HepG2 (cell line): ENCODE measurements at regions not wholly inside any gene's neighbourhood (a gene's known extent, or its start where the extent isn't known, plus 50 kb on each side); places are given as distances from the start of the nearest gene placed in this dataset.

ENCODE experiments used
- ATAC-seq: fragments of 200-7000 bp; cut with Tn5 transposase; 3 replicates; pipeline ENCODE4 v1.9.1; 2020; ENCODE audit warnings: mild to moderate bottlenecking, moderate library complexity
- BruUV-seq: library from RNA; stranded (reverse); fragments of 400-500 nt; replicated peaks from 2 replicates; lab custom pipeline; 2021; lab: Mats Ljungman, UMichigan
- CTCF ChIA-PET: fragments of 300-600 bp; formaldehyde crosslinking; extraction: SDS; loops from one replicate; lab custom pipeline; 2021; ENCODE audit warnings: low total read pairs, inconsistent platforms, low intra/inter-chr PET ratio; lab: Yijun Ruan, JAX
- POLR2A ChIA-PET: fragments of 350-600 bp; sonication (Branson Sonifier 250); formaldehyde crosslinking; loops from one replicate; lab custom pipeline; 2020; ENCODE audit warnings: antibody characterized with exemption, inconsistent platforms; lab: Yijun Ruan, JAX
- DNase-seq: peaks from one replicate; pipeline ENCODE4 v3.0.0-alpha.2; 2015; ENCODE audit warnings: low spot score
- FAIRE-seq: peaks from 3 replicates; lab custom pipeline; 2011; peaks lifted over from hg19 to GRCh38; lab: Jason Lieb, UNC
- H2AFZ ChIP-seq: one replicate; pipeline ENCODE4 v1.6.1; 2011; ENCODE audit warnings: low read length, inconsistent platforms
- H3K27ac ChIP-seq: fragments of 300-600 bp; 3 replicates; pipeline ENCODE4 v1.8.0; 2011; ENCODE audit warnings: mixed run types, mild to moderate bottlenecking, mixed read lengths, low read length, inconsistent platforms; ENCODE audit not compliant: insufficient read depth; ENCODE audit errors: extremely low read length
- H3K27me3 ChIP-seq, 2 experiments: fragments of 200-600 bp in 1 of 2; 2 replicates in 1 of 2; 3 replicates in 1 of 2; pipeline versions ENCODE4 v1.6.0 to v1.8.0; 2011; ENCODE audit warnings: low read length in 2 of 2, mild to moderate bottlenecking in 2 of 2, moderate library complexity in 2 of 2, inconsistent platforms in 1 of 2; ENCODE audit not compliant: insufficient read depth in 2 of 2, control insufficient read depth in 1 of 2
- H3K36me3 ChIP-seq, 2 experiments: fragments of 200-600 bp in 1 of 2; replicated peaks in 1 of 2; 2 replicates in 1 of 2; 3 replicates in 1 of 2; pipeline versions ENCODE4 v1.5.1 to v1.8.0; 2011; ENCODE audit warnings: low read length in 2 of 2, inconsistent platforms in 1 of 2; ENCODE audit not compliant: insufficient read depth in 2 of 2, control insufficient read depth in 1 of 2
- H3K4me1 ChIP-seq: 2 replicates; pipeline ENCODE4 v1.5.1; 2012; ENCODE audit warnings: low read length, inconsistent platforms; ENCODE audit not compliant: insufficient read depth
- H3K4me2 ChIP-seq: 2 replicates; pipeline ENCODE4 v1.6.0; 2011; ENCODE audit warnings: low read depth, low read length, inconsistent platforms
- H3K4me3 ChIP-seq, 3 experiments: fragments of 200-600 bp in 1 of 3; sonication (generic), shearing (Covaris generic) in 1 of 3; replicated peaks in 1 of 3; 2 replicates each; pipeline ENCODE4 v1.5.1; 2011 to 2016; ENCODE audit warnings: low read length in 3 of 3, inconsistent platforms in 2 of 3, low read depth in 2 of 3, mild to moderate bottlenecking in 2 of 3, control low read depth in 1 of 3, mixed read lengths in 1 of 3; ENCODE audit not compliant: insufficient read depth in 1 of 3
- H3K79me2 ChIP-seq: one replicate; pipeline ENCODE4 v1.6.1; 2011; ENCODE audit warnings: low read length, inconsistent platforms; ENCODE audit not compliant: insufficient read depth
- H3K9ac ChIP-seq: 2 replicates; pipeline ENCODE4 v1.6.0; 2011; ENCODE audit warnings: mild to moderate bottlenecking, low read depth, low read length, inconsistent platforms; ENCODE audit not compliant: insufficient read depth
- H3K9me3 ChIP-seq: 2 replicates; pipeline ENCODE4 v1.5.1; 2012; ENCODE audit warnings: mild to moderate bottlenecking, low read length
- H4K20me1 ChIP-seq: 2 replicates; pipeline ENCODE4 v1.6.0; 2011; ENCODE audit warnings: inconsistent platforms, mild to moderate bottlenecking, low read length, moderate library complexity; ENCODE audit not compliant: insufficient read depth
- ADNP ChIP-seq: sonication (generic); formaldehyde crosslinking; IDR thresholded peaks from 2 replicates; pipeline ENCODE4 v1.4.0; 2020; ENCODE audit warnings: missing genetic modification reagents
- FOXA3 ChIP-seq: IDR thresholded peaks from 2 replicates; pipeline ENCODE4 v1.6.1; 2016; ENCODE audit warnings: missing genetic modification reagents, missing compliant biosample characterization
- FOXP4 ChIP-seq: sonication (generic); formaldehyde crosslinking; IDR thresholded peaks from 2 replicates; pipeline ENCODE4 v1.4.0; 2020; ENCODE audit warnings: missing genetic modification reagents
- NFIC ChIP-seq: IDR thresholded peaks from 2 replicates; pipeline ENCODE4 v1.6.1; 2012; ENCODE audit warnings: mild to moderate bottlenecking, low read length, inconsistent platforms
- NR0B2 ChIP-seq: sonication (generic); formaldehyde crosslinking; IDR thresholded peaks from 2 replicates; pipeline ENCODE4 v1.4.0; 2020; ENCODE audit warnings: mild to moderate bottlenecking, missing genetic modification reagents
- PHF20 ChIP-seq: sonication (generic); formaldehyde crosslinking; IDR thresholded peaks from 2 replicates; pipeline ENCODE4 v1.5.0; 2020; ENCODE audit warnings: mild to moderate bottlenecking, missing genetic modification reagents
- SMC3 ChIP-seq: IDR thresholded peaks from 2 replicates; pipeline ENCODE4 v1.6.1; 2011; ENCODE audit warnings: low read length, improper control_type of control experiment
- XBP1 ChIP-seq: sonication (generic); formaldehyde crosslinking; IDR thresholded peaks from 2 replicates; pipeline ENCODE4 v1.5.0; 2020; ENCODE audit warnings: missing genetic modification reagents
- ZNF335 ChIP-seq: sonication (generic); formaldehyde crosslinking; IDR thresholded peaks from 2 replicates; pipeline ENCODE4 v1.4.0; 2020; ENCODE audit warnings: missing genetic modification reagents
- ZNF639 ChIP-seq: conservative IDR thresholded peaks from 2 replicates; pipeline ENCODE4 v1.6.1; 2018; ENCODE audit warnings: missing genetic modification reagents
- WGBS: methylation state at CpG from one replicate; pipeline ENCODE4 v1.1.6; 2017; ENCODE audit warnings: low lambda C conversion rate; 5-methylcytosine and 5-hydroxymethylcytosine counted together
- in situ Hi-C: cut with HindIII; loops from 2 replicates; pipeline ENCODE4 v1.10.0; 2017; ENCODE audit warnings: low pct_unique_long_range_greater_than_20kb; ENCODE audit not compliant: extremely low pct_ligation_motif_present
- intact Hi-C: fragments of 100-400 bp; cut with micrococcal nuclease; formaldehyde crosslinking; loops from one replicate; pipeline ENCODE4 v1.10.0; 2022; ENCODE audit not compliant: unreplicated experiment

GRCh38 chr12:128083132-128083729 is 183.7 kb upstream of the TMEM132C start:
- CTCF ChIA-PET: no interaction called here
- no peak for ATAC-seq

More at GRCh38 chr12:128083132-128083729, 183.7 kb upstream of the TMEM132C start:
- no peak overlapping the region for H3K4me3 ChIP-seq
- POLR2A ChIA-PET: no interaction called here
- H3K9me3 ChIP-seq: no peaks in the 10 kb centered on the region
- intact Hi-C loops: no loop called here
- FAIRE-seq (no peak), DNase-seq (no peak)
- no TSS peak for BruUV-seq
- in situ Hi-C loops: no loop called here
- no peaks in the 10 kb centered on the region for H4K20me1 ChIP-seq
- H3K4me2 ChIP-seq: no peak overlapping the region
- 25% methylated on average over 7 of the region's 7 CpGs for WGBS
- no peak overlapping the region for H3K9ac ChIP-seq
- H2AFZ ChIP-seq: no peak overlapping the region
- H3K27ac ChIP-seq: no peak overlapping the region
- no peaks in the 10 kb centered on the region for H3K36me3 ChIP-seq
- H3K79me2 ChIP-seq: no peaks in the 10 kb centered on the region
- TF ChIP-seq NFIC: no peak
- TF ChIP-seq XBP1 (CRISPR knock-in tag): no peak
- TF ChIP-seq FOXP4 (CRISPR knock-in tag): no peak
- TF ChIP-seq ZNF639 (CRISPR knock-in tag): no peak
- TF ChIP-seq ZNF335 (CRISPR knock-in tag): no peak
- no peak for TF ChIP-seq PHF20 (CRISPR knock-in tag)
- no peak for TF ChIP-seq NR0B2 (CRISPR knock-in tag)
- TF ChIP-seq ADNP (CRISPR knock-in tag): no peak
- no peak for TF ChIP-seq FOXA3 (CRISPR knock-in tag)
- no peak for TF ChIP-seq SMC3
- H3K27me3 ChIP-seq: no peaks in the 10 kb centered on the region; a peak in 1 of 5 replicates
- no peaks in the 10 kb centered on the region for H3K4me1 ChIP-seq
